ENCODE measurements at regions not wholly inside any gene's neighbourhood (a gene's known extent, or its start where the extent isn't known, plus 50 kb on each side); places are given as distances from the start of the nearest gene placed in this dataset.
A peak's percentile ranks its signal among the peaks of the same experiment; 100 is the strongest.

DNA sequence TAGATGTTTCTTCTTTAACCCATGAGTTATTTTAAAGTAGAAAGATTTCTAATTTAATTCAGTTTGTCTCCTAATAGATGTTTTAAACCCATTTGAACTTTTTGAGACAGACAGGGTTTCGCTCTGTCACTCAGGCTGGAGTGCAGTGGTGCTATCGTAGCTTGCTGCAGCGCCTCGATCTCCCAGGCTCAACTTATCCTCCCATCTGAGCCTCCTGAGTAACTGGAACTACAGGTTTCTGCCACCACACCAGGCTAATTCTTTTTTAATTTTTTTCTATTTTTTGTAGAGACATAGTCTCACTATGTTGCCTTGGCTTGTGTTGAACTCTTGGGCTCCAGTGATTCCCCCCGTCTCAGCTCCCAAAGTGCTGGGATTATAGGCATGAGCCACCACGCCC, 53.0 kb upstream of the RAB18 start:
- no peak for DNase-seq

DNA sequence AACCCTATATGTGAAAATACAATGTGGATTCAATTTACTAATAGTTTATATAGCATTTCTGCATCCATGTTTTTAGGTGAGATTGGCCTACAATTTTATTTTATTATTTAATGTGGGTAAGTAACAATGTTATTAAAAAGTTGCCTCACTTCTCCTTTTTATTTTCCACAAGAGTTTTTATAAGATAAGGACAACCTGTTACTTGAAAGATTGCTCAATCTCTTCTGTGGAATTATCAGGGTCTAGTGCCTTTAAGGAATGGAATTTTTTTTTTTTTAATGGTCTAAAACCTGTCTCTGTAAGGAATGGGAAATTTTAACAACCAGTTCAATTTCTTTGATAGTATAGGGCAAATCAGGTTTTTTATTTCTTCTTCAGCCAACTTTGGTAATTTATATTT, 53.9 kb upstream of the RAB18 start:
- DNase-seq, result no peak

DNA sequence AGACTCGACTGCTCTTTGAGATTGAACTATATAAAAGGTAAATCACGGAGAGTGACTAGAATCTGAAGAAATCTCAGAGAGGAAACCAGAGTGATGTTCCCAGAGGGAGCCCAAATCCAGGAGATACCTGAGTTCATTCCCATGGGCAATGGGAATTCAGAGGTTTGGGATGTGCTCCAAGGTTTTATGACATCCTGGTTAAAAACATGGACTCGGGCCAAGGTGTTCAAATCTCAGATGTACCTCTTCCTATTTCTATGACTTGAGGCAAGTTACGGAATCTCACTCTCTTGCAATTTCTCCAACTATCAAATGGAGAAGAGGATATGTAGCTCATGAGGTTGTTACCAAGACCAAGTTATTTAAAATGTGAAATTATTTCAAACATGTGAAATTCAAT, 54.5 kb upstream of the RAB18 start:
- no peak for DNase-seq

DNA sequence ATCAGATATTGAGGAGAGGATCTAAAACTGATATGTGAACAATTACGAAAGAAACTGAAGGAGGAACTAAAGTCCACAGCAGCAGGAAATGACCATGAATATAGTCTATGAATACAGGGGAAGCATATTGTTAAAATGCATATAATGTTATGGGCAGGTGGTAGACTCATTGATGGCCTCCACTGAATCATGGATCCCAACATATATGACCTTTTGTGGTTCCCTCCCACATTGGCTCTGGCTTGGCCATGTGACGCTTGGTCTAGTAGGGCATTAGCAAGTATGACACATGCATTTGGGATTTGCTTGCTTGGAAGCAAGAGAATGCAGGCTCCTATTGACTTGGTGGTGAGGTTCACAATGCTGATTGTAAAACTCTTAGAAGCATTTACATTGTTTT, 55.2 kb upstream of the RAB18 start:
- peak; percentile 83 for DNase-seq

DNA sequence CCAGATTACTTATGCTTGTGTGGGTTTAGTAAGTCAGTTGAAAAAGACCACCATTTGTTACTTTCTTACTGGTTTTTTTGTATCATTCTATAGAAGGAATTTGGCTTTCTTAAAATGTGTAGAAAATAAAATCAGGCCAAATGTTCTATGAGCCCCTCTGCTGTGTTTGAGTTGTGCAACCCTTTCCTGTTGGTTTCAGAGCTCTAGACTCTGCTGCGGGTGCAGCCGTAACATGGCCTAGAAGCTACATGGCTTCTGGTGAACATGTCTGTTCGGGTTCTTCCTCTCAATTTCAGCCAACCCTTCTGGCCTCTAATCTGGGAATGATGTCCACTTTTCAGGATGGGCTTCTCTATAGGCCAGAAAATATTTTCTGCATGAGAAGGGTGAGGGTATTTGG, 56.6 kb upstream of the RAB18 start:
- DNase-seq, result no peak

DNA sequence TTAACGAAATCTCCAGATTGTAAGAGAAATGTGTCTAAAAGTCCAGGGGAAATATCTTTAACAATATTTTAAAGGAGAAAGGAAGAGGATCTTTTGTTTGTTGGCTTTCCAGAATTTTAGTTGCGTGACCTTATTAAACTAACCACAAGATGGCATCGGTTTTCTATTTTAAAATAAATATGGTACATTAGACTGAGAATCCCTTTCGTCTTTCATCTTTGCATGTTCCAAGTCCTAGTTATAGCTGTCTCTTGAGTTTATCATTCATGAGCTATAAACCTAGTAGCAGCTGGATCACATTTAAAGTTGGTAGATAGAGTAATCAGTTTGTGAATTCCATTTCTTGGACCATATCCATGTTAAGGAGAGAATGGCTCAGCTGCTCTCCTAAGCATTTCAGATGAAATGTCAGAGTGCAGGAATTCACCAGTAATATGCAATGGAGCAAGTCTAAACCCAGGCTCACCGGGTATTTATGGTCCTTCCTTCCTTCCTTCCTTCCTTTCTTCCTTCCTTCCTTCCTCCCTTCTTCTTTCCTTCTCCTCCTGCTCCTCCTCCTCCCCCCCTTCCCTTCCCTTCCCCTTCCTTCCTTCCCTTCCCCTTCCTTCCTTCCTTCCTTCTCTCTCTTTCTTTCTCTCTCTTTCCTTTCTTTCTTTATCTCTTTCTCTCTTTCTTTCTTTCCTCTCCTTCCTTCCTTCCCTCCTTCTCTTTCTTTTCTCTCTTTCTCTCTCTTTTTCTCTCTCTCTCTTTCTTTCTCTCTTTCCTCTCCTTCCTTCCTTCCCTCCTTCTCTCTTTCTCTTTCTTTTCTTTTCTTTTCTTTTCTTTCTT, 57.8 kb upstream of the RAB18 start:
- peak; percentile 42 for DNase-seq

DNA sequence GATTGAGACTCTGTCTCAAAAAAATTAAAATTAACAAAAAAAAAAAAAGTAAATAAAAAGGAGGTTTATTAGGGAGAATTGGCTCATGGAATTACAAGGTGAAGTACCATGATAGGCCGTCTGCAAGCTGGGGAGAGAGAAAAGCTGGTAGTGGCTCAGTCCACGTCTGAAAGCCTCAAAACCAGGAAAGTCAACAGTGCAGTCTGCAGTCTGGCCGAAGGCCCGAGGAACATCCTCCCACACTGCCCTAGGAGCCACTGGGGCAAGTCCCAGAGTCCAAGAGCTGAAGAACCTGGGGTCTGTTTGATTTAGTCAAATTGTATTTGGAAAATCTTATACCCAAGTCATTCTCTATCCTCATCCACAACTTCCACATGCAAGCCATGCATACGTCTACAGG, 59.0 kb upstream of the RAB18 start:
- DNase-seq, result no peak

DNA sequence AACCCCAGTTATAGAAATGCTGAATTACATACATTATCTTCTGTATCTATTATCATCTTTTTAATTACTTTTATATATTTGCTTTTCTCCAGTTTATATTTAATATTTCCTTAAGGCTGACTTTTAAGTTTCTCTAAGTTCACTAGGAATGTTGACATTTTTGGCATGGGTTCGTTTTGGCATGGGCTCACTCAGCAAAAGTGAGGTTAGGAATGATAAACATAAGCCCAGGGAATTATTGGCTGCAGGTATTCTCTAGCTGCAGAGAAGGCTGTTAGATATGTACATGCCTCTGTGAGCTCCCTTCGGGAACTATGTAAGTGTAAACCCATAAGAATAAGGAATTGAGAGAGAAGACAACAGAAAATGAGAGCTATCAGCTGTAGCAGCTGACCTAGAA, 63.6 kb upstream of the RAB18 start:
- no peak for DNase-seq

DNA sequence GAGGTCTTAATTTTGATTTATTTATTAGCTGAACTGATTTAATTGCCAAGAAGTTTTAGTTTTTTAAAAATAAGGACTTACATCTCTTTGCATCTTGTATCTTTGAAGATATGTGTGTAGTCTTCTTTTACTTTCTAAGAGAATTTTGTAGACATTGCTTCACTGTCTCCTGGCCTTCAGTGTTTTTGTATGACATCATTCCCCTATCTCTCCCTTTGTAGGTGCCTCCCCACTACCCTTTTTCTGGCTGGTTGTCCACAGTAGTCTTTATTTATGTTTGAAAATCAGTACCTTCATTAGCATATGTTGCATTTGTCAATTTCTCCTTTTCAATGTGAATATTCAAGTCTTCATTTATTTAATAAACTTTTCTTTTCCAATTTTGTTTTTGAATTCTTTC, 64.1 kb upstream of the RAB18 start:
- DNase-seq, result no peak

DNA sequence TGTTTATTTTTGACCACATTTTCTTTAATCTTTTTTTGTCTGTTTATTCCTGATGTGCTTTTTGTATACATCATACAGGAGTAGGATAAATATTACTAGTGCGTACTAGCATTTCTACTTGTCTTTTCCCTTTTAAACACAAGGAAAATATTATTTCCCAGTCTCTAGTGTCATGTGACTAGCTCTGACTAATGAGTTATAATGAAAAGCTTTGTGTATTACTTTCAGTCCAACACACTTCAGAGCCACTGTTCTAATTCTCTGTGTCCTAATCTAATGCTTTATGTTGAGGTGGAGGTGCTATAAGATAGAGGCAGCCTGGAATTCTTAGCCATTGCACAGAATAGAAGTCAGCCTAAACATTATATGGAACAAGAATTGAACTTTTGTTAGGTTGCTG, 65.0 kb upstream of the RAB18 start:
- DNase-seq, result no peak

DNA sequence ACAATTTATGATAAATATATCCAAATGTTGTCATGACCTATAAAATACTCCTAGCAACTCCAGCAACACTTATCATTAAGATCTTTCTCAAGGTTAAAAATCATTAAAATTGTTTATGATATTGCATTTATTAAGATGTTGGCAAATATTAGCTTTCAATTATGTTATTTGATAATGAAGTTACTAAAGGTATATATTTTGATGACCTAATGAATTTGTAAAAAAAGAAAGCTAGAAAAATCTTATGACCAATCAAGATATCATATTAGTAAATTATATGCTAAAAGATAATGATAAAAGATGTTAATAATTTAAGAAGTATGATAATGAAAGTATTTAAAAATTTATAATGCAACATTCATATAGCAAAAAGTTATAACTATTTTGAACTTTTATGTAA, 66.3 kb upstream of the RAB18 start:
- DNase-seq, result no peak

DNA sequence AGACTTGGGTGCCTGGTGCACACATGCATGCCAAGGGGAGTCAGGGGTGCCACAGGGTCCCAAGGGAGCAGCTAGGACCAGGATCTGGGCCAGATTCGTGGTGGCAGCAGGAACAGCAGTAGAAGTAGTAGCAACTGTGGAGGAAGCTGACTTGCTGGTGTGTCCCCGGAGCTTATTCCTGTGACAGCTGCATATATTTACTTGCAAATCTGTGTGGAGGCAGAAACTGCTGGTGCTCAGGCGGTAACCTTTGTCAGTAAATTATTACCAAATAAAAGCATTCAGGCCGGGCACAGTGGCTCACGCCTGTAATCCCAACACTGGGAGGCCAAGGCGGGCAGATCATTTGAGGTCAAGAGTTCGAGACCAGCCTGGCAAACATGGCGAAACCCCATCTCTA, 67.4 kb upstream of the RAB18 start:
- DNase-seq, result no peak

DNA sequence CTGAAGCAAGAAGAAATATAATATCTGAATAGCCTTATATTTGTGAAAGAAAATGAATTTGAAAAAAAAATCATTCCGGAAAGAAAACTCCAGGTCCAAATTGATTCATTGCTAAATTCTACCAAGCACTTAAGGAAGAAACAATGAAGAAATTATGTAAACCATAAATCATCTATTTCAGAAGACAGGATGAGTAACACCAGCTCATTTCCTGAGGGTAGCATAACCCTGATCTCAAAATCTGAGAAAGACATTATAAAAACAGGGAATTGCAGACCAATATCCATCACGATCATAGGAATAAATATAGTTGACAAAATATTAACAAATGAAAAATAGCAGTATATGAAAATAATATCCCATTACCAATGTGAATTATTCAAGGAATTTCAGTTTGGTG, 70.1 kb upstream of the RAB18 start:
- DNase-seq, result peak; percentile 20

DNA sequence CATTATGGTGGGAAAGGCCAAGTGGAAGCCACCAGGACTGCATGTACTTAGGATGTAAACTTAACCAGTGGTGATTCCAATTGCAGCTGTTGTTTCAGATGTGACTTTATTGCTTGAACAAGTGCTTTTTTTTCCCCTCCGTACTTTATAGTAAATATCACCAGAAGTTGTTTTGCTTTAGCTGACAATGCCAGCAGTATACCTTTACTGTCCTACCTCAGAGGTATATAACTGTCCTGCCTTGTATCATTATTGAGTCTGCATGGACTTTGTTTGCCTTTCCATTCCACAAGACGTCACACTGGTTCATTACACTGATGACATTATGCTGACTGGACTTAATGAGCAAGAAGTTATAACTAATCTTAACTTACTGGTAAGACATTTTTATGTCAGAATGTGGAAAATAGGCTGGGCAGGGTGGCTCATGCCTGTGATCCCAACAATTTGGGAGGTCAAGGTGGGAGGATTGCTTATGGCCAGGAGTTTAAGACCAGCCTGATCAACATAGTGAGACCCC, 77.1 kb upstream of the RAB18 start:
- no peak for DNase-seq

DNA sequence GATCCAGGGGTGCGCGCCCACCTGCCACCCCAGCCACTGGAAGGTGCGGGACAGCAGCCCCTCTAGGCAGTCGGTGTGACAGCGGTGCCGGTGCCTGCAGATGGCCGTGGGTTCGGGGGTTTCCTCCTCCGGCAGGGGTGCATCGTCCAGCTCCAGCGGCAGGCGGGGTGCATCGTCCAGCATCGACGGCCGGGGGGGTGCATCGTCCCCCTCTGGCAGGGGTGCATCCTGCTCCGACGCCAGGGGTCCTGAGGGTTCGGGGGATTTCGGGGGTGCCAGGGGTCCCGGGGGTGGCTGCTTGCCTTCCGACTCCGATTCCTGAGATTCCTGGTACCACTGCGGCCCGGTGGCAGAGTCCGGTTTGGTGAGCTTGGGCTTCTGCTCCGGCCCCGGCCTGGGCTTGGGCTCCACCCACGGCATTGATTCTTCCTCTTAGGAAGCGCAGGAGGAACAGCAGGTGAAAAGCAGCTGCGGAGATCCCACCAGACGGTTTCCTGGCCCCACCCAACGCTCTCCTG, 90.2 kb upstream of the RAB18 start:
- no peak for DNase-seq

DNA sequence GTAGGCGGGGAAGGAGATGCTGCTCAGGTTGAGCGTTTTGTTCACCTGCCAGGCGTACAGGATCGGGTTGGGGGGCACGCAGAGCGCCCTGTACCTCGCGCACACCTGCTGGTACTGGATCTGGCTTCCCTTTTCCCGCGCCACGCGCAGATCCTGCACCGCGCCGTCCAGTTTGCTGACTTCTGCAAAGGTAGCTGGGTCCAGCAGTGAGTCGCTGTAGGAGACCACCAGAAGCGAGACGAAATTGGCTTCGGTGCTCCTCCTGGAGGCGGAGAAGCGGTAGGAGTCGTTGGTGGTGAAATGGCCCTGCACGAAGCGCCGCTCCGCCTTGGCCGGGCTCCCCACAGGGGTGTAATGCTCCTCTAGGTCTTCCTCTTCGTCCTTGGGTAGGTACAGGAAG, 90.7 kb upstream of the RAB18 start:
- DNase-seq, result no peak

DNA sequence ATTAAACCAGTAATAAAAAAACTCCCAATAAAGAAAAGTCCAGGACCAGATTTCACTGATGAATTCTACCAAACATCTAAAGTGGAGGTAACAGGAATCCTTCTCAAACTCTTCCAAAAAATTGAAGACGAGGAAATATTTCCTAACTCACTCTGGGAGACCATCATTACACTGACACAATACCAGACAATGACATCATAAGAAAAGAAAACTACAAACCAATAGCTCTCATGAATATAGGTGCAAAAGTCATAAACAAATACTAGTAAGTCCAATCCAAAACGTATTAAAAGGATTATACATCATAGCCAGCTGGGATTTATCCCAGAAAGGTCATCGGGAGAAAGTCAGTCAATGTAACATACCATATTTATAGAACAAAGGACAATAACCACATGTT, 94.0 kb upstream of the RAB18 start:
- no peak for DNase-seq

DNA sequence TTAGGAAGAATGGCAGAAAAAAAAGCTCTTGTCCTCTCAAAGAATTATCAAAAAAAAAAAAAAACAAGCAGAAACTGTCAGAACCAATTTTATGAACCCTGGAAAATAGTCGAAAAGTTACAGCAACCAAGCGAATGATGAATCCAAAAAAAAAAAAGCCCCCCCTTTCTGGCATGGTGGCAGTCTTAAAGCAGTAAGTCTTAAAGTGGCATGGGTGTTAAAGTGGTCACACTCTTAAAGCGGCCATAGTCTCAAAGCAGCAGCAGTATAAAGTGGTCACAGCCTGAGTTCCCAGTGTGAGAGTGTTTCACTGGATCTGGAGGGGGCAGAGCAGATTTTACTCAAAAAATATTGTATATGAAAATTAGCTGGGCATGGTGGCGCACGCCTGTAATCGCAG, 96.8 kb upstream of the RAB18 start:
- no peak for DNase-seq

DNA sequence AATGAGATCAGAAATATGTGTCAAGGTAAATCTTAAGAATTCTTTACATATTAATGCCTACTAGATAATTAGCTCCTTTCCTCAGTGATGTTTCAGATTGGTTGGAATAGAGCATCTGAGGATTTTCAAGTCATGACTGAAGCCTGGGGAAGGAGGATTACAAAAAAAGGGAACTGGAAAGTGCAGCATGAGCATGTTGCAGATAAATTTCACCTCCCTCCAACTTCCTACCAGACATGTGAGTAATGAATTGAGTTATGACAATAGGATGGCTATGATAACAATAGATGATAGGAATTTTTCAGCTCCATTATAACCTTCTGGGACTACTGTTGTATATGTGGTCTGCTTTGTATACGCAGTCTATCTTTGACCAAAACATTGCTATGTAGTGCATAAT, 104.2 kb upstream of the RAB18 start:
- no peak for DNase-seq

DNA sequence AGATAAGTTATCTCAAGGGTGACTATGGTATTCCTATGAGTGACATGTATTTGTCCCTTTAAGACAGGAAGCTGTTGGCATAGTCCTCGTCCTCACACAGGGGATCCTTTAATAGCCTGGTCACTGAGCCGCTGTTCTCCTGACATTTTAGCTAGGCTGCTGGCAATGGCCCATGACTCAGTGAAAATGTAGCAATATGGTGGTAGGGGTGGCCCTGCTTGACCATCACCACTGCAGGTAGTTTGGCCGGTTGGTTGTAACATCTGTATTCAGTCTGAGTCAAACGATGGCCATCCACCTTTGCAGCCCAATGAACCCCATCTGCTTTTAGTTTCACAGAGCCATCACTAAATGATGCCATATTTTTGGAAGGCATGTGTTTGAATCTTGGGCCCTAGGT, 110.1 kb upstream of the RAB18 start:
- no peak for DNase-seq

DNA sequence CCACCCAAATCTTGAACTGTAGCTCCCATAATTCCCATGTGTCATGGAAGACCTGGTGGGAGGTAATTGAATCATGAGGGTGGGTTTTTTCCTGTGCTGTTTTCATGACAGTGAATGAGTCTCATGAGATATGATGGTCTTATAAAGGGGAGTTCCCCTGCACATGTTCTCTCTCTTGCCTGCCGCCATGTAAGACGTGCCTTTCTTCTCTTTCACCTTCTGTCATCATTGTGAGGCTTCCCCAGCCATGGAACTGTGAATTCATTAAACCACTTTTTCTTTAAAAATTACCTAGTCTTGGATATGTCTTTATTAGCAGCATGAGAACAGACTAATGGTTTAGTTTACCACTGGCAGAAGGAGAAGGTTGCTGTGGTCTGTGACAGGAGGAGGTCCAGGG, 111.5 kb upstream of the RAB18 start:
- no peak for DNase-seq

DNA sequence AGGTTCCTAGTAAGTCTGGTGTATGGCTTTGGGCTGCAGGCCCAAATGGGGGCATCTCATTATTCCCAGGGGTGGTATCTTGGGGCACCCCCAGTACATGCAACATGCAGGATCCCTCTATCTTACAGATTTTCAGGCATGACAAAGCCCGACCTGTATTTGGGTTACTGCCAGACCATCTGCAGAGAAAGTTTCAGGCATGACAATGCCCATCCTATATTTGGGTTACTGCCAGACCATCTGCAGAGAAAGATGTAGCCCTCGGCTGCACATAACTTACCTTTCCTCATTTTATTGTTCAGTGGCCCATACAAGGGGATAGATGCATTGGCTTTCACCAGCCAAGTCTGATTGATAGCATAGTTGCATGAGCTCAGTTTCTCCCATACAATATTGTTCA, 112.2 kb upstream of the RAB18 start:
- no peak for DNase-seq

DNA sequence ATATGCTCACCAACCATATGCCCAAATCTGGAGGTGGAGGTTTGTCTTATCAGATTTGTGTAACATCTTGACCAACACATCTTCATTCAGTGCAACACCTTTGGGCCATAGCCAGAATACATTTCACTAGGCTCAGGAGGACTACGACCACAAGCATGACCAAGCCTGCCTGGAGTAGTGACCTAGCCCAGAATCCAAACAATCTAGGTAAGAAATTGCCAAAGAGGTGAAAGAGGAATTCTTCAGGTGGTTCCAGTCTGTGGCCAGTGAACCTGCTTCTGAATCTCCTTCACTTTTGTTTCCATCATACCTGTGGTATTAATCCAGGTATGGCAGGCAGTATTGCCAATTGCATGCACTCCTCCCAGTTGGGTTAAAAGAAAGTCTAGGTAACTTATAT, 112.8 kb upstream of the RAB18 start:
- DNase-seq, result no peak

DNA sequence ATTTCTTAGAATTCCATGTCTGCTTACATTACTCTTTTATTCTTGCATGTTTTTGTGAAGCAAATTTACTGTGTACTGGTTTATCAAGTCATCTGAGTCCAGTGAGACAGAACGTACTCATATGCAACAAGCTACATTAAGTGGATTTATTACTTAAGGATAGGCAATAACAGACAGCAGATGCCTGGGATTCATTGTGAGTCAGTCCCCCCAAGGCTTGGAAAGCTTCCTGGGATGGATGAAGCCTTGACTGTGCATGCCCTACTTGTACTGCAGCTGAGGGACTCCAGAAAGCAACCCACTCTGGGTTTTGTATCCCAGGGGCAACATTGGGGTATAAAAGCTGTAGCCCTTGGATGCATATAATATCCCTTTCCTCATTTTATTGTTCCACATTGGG, 113.4 kb upstream of the RAB18 start:
- DNase-seq, result peak; percentile 80

DNA sequence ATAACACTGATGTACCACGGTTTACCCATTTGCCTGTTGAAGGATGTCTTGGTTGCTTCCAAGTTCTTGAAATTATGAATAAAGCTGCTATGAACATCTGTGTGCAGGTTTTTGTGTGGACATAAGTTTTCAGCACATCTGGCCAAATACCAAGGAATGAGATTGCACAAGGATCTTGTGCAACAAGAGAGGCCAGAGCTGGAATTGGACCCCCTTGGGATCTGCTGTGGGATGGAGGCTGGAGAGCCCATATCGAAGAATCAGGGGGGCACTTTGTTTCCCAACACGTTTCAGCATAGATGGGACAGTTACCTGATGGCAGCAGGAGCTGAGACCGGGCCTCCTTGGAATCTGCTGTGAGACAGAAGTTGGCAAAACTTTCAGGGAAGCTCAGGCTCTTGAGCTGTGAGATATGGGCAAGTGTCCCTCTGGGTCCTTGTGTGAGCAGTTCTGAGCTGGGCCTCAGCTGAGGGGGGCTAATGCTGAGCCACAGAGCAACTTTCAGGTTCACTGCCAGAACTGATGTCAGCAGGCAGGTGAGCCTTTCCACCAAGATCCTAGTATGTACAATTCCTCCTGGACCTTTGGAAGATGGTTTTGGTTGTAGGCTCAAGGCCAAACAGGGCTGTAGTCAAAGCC, 115.2 kb upstream of the RAB18 start:
- peak; percentile 25 for DNase-seq
